ENCODE measurements at regions not wholly inside any gene's neighbourhood (a gene's known extent, or its start where the extent isn't known, plus 50 kb on each side); places are given as distances from the start of the nearest gene placed in this dataset.

- TF ChIP-seq MXI1 (IDR thresholded peaks at IDR 0.05; ENCODE audit: low read depth, low read length) (no peak), RAD21 (IDR thresholded peaks at IDR 0.05; ENCODE audit: low read length) (no peak), FOXM1 (IDR thresholded peaks at IDR 0.05; ENCODE audit: low read depth) (no peak), EZH2phosphoT487 (IDR thresholded peaks at IDR 0.05; ENCODE audit: borderline replicate concordance, low read depth) (no peak), CHD2 (IDR thresholded peaks at IDR 0.05; ENCODE audit: low read length, partially characterized antibody) (no peak), RXRA (IDR thresholded peaks at IDR 0.05; ENCODE audit: borderline replicate concordance, low read depth) (no peak), MEF2A (IDR thresholded peaks at IDR 0.05; ENCODE audit: borderline replicate concordance, low read depth) (no peak), TCF12 (IDR thresholded peaks at IDR 0.05) (no peak), JUND (IDR thresholded peaks at IDR 0.05) (no peak), GATA2 (CRISPR knock-in tag; IDR thresholded peaks at IDR 0.05) (no peak), TAF1 (IDR thresholded peaks at IDR 0.05; ENCODE audit: borderline replicate concordance, low read depth, low read length) (no peak), SIN3A (IDR thresholded peaks at IDR 0.05; ENCODE audit: borderline replicate concordance, low read depth, low read length) (no peak), EP300 (IDR thresholded peaks at IDR 0.05; ENCODE audit: borderline replicate concordance in 1 of 2, low read depth in 1 of 2, low read length in 1 of 2) (no peak)
- TF ChIP-seq, protein P1, sequence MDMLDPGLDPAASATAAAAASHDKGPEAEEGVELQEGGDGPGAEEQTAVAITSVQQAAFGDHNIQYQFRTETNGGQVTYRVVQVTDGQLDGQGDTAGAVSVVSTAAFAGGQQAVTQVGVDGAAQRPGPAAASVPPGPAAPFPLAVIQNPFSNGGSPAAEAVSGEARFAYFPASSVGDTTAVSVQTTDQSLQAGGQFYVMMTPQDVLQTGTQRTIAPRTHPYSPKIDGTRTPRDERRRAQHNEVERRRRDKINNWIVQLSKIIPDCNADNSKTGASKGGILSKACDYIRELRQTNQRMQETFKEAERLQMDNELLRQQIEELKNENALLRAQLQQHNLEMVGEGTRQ (IDR thresholded peaks at IDR 0.05; ENCODE audit: borderline replicate concordance, low read depth, low read length), result no peak
Measured at GRCh38 chr13:107493266-107493665, 722.1 kb downstream of the LIG4 start (continued).

DNA sequence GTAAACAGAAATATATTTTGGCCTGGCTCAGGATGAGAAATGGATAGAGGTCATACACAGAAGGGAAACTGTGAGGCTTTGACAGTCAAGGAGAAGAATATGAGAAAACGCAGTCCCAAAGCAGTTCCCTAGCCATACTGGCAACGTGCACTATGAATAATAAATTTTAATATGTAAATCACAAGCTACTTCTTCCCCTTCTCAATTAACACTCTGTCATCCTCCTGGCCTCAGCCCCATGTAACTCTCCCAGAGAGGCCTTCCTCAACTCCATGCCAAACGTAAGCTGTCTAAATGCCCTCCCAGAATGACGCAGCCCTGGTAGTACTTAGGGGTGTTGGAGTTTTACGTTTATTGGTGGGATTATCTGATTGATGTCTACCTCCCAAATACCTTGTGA, 732.6 kb downstream of the LIG4 start:
- Histone ChIP-seq H3K27ac (ENCODE audit: low read depth in 2 of 2, low read length in 1 of 2) (no peak overlapping the region), H2AFZ (ENCODE audit: low read depth) (no peak overlapping the region), H3K4me3 (ENCODE audit: low read depth in 2 of 2, low read length in 1 of 2) (no peak overlapping the region), H3F3A (replicated peaks; ENCODE audit: insufficient read depth) (no peaks in the 10 kb centered on the region), H3K9me2 (no peaks in the 10 kb centered on the region), H3K4me2 (no peak overlapping the region), H3K4me1 (ENCODE audit: control insufficient read depth in 1 of 2, insufficient read depth in 2 of 2, low read depth in 1 of 2, low read length in 1 of 2) (no peaks in the 10 kb centered on the region; a peak in 1 of 4 replicates), H3K79me2 (ENCODE audit: insufficient read depth) (peaks cover 14% of the 10 kb centered on the region), H3K9me3 (no peaks in the 10 kb centered on the region), H3K27me3 (ENCODE audit: insufficient read depth) (no peaks in the 10 kb centered on the region), H4K20me1 (ENCODE audit: insufficient read depth) (no peaks in the 10 kb centered on the region), H3K36me3 (replicated peaks in 1 of 2; ENCODE audit: control insufficient read depth in 1 of 2, insufficient read depth in 2 of 2, low read length in 1 of 2) (peaks cover 0 to 8% of the 10 kb centered on the region in 2 experiments), H3K9ac (no peak overlapping the region)
- ChIA-PET POLR2A (no interaction called here), CTCF (interaction anchor here (1.7 kb wide), 1 partner anchor 15 kb away, joined by 4 read pairs; no protein-coding TSS in a partner anchor)
- no peak for TF ChIP-seq GATA2 (CRISPR knock-in tag; IDR thresholded peaks at IDR 0.05)
- no peak for TF ChIP-seq TAF1 (IDR thresholded peaks at IDR 0.05; ENCODE audit: borderline replicate concordance, low read depth, low read length)
- no peak for TF ChIP-seq TCF12 (IDR thresholded peaks at IDR 0.05)
- TF ChIP-seq TEAD4 (IDR thresholded peaks at IDR 0.05; ENCODE audit: borderline replicate concordance, insufficient read depth), result no peak
- TF ChIP-seq SMC3 (IDR thresholded peaks at IDR 0.05; ENCODE audit: low read depth, low read length), result no peak
- no peak for TF ChIP-seq EZH2phosphoT487 (IDR thresholded peaks at IDR 0.05; ENCODE audit: borderline replicate concordance, low read depth)
- DNase-seq, result no peak
- 82% methylated on average over 5 of the region's 5 CpGs for WGBS (ENCODE audit: low lambda C conversion rate)

DNA sequence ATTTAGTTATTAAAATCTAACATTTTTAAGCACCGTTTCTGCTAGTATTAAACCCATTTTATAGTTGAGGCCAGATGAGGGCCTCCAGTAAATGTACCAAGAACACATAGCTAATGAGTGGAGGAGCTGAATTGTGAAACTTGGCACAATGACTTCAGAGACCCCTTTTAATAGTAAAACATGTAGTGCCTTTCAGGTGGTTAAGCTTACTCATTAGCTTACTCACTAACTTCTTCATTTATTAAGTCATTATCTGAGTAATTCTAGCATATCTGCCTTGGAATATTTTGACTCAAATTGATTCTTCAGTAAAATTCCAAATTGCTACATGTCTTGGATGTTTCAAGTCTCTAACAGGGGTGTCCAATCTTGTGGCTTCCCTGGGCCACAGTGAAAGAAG, 735.2 kb downstream of the LIG4 start:
- POLR2A ChIA-PET, result no interaction called here
- H3F3A ChIP-seq (replicated peaks; ENCODE audit: insufficient read depth), result peaks cover 13% of the 10 kb centered on the region
- no peaks in the 10 kb centered on the region for H3K36me3 ChIP-seq (replicated peaks in 1 of 2; ENCODE audit: control insufficient read depth in 1 of 2, insufficient read depth in 2 of 2, low read length in 1 of 2)
- H3K9me2 ChIP-seq, result no peaks in the 10 kb centered on the region
- WGBS (ENCODE audit: low lambda C conversion rate), result 69% methylated on average over 1 of the region's 1 CpG
- no peak overlapping the region; a peak in 1 of 4 replicates for H3K27ac ChIP-seq (ENCODE audit: low read depth in 2 of 2, low read length in 1 of 2)
- TF ChIP-seq MEF2A (IDR thresholded peaks at IDR 0.05; ENCODE audit: borderline replicate concordance, low read depth), result no peak
- no peak for TF ChIP-seq POLR2AphosphoS5 (IDR thresholded peaks at IDR 0.05; ENCODE audit: low read depth, low read length)
- no peak for TF ChIP-seq EZH2phosphoT487 (IDR thresholded peaks at IDR 0.05; ENCODE audit: borderline replicate concordance, low read depth)
- TF ChIP-seq TCF12 (IDR thresholded peaks at IDR 0.05), result no peak
- TF ChIP-seq, protein P1 (IDR thresholded peaks at IDR 0.05; ENCODE audit: borderline replicate concordance, low read depth, low read length), result no peak
- no peak for TF ChIP-seq GATA2 (CRISPR knock-in tag; IDR thresholded peaks at IDR 0.05)
- no peak for TF ChIP-seq REST (IDR thresholded peaks at IDR 0.05; ENCODE audit: low read depth, low read length)
- TF ChIP-seq, protein P2, sequence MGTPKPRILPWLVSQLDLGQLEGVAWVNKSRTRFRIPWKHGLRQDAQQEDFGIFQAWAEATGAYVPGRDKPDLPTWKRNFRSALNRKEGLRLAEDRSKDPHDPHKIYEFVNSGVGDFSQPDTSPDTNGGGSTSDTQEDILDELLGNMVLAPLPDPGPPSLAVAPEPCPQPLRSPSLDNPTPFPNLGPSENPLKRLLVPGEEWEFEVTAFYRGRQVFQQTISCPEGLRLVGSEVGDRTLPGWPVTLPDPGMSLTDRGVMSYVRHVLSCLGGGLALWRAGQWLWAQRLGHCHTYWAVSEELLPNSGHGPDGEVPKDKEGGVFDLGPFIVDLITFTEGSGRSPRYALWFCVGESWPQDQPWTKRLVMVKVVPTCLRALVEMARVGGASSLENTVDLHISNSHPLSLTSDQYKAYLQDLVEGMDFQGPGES (IDR thresholded peaks at IDR 0.05; ENCODE audit: low read depth, low read length), result no peak
- H3K4me1 ChIP-seq (ENCODE audit: control insufficient read depth in 1 of 2, insufficient read depth in 2 of 2, low read depth in 1 of 2, low read length in 1 of 2), result peaks cover 0 to 4% of the 10 kb centered on the region in 2 experiments; a peak in 1 of 4 replicates
- no peak for DNase-seq
- CTCF ChIA-PET, result interaction anchor here (1.1 kb wide), 1 partner anchor 170 kb away, joined by 3 read pairs; no protein-coding TSS in a partner anchor
- no peaks in the 10 kb centered on the region for H3K9me3 ChIP-seq
- no peak overlapping the region for H3K9ac ChIP-seq
- peaks cover 16% of the 10 kb centered on the region for H3K79me2 ChIP-seq (ENCODE audit: insufficient read depth)
- H2AFZ ChIP-seq (ENCODE audit: low read depth), result no peak overlapping the region
- no peaks in the 10 kb centered on the region for H4K20me1 ChIP-seq (ENCODE audit: insufficient read depth)
- no peak overlapping the region for H3K4me2 ChIP-seq
- H3K4me3 ChIP-seq (ENCODE audit: low read depth in 2 of 2, low read length in 1 of 2), result no peak overlapping the region
- H3K27me3 ChIP-seq (ENCODE audit: insufficient read depth), result no peaks in the 10 kb centered on the region
